AG04449 (cell line): ENCODE measurements at regions not wholly inside any gene's neighbourhood (a gene's known extent, or its start where the extent isn't known, plus 50 kb on each side); places are given as distances from the start of the nearest gene placed in this dataset.
"Not testable (repeated sequence)": the region's sequence is repeated elsewhere in the genome, so short reads cannot be mapped to it uniquely, and the experiment has no call there.

ENCODE experiments used
- CTCF ChIA-PET: fragments of 350-600 bp; formaldehyde crosslinking; extraction: SDS; loops from one replicate; lab custom pipeline; 2021; ENCODE audit warnings: antibody characterized with exemption; lab: Yijun Ruan, JAX
- POLR2A ChIA-PET: fragments of 400-600, 350-600 bp; formaldehyde crosslinking; extraction: SDS; loops from one replicate; lab custom pipeline; 2020; ENCODE audit warnings: antibody characterized with exemption, inconsistent platforms; lab: Yijun Ruan, JAX
- DNase-seq: peaks from one replicate; pipeline ENCODE4 v3.0.0-alpha.2; 2010; ENCODE audit warnings: low read depth, low spot score
- H3K4me3 ChIP-seq: 2 replicates; pipeline ENCODE4 v1.5.1; 2011; ENCODE audit warnings: low read depth, mild to moderate bottlenecking, control low read depth, low read length
- TF ChIP-seq, protein P1 (sequence below): IDR thresholded peaks from one replicate; pipeline ENCODE4 v1.5.1; 2011; ENCODE audit warnings: mild to moderate bottlenecking, moderate library complexity, low read length, control low read depth, inconsistent platforms; ENCODE audit not compliant: insufficient read depth; ENCODE audit errors: missing control alignments

DNA sequence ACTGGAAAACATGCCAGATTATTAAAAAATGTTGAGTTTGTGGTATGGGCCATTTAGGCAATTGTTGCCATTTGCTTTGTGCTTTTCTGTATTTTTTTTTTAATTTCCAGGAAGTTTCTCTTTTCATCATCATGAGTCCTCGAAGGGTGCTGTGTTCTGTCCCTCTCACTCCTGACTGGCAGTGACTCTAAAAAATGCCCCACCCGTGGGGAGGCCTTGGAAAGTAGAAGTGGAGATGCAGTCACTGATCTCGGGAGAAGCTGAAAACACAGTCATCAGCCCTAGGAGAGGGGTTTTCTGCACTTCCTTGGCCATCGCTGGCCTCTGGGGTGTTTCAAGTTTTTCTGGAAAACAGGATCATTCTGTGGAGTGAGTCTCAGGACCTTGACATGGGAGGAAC, 98.5 kb upstream of the GRK3 start:
- TF ChIP-seq, protein P1, sequence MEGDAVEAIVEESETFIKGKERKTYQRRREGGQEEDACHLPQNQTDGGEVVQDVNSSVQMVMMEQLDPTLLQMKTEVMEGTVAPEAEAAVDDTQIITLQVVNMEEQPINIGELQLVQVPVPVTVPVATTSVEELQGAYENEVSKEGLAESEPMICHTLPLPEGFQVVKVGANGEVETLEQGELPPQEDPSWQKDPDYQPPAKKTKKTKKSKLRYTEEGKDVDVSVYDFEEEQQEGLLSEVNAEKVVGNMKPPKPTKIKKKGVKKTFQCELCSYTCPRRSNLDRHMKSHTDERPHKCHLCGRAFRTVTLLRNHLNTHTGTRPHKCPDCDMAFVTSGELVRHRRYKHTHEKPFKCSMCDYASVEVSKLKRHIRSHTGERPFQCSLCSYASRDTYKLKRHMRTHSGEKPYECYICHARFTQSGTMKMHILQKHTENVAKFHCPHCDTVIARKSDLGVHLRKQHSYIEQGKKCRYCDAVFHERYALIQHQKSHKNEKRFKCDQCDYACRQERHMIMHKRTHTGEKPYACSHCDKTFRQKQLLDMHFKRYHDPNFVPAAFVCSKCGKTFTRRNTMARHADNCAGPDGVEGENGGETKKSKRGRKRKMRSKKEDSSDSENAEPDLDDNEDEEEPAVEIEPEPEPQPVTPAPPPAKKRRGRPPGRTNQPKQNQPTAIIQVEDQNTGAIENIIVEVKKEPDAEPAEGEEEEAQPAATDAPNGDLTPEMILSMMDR = no peak
- no peak for DNase-seq
- POLR2A ChIA-PET = no interaction called here
- H3K4me3 ChIP-seq = no peak overlapping the region
- CTCF ChIA-PET = interaction anchor here (2.3 kb wide), 1 partner anchor 307 kb away, joined by 8 read pairs; no protein-coding TSS in a partner anchor

DNA sequence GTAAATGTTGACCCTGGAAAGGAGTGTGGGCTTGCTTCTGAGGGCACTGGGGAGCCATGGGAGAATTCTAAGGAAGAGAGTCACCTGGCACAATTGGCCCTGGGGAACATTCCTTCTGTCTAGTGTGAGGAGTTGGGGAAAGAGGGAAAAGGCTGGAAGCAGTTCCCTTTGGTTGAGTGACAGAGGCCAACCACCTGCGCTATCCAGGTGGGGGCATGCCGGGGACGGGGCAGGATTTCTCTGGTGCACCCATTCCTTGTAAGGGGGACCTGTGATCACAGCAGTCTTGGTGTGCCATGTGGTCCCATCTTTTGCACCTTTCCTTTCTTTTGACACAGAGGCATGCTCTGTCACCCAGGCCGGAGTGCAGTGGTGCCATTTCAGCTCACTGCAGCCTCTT, 92.1 kb upstream of the GRK3 start:
- H3K4me3 ChIP-seq = no peak overlapping the region
- TF ChIP-seq, protein P1 = no peak
- POLR2A ChIA-PET = no interaction called here
- CTCF ChIA-PET = no interaction called here
- DNase-seq = no peak

DNA sequence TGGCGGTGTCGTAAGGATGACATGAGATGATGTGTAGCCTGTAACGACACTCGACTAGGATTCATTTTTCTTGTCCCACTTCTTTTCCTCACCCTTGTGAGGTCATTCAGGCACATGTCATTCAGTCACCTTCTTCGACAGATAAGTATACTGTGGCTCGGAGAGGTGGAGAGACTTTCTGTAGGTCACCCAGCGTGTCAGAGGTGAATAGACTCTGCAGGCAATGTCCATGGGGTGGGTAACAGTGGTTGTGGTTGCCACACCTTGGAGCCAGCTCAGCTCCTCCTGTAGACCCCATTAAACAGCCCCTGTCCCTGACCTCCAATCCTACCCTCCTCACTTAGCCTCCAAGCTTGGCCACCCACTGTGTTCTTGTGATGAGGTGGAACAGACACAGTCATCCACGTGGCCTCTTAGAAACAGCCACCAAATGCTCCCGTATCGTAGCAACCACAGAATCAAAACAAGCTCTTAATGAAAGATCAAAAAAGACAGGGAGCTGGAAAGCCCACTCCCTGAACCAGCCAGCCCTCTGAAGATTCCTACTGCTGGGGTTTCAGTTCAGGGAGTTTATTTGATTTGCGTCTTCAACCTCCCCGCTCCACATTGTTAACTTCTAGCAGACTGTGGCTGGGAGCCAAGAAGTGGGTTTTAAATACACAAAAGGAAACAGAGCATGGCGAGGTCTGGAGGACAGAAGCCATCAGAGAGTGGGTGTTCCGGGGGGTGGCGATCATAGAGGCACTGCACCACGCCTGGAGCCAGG, 89.0 kb upstream of the GRK3 start:
- H3K4me3 ChIP-seq = no peak overlapping the region
- TF ChIP-seq, protein P1 = no peak
- ChIA-PET CTCF (no interaction called here), POLR2A (no interaction called here)
- DNase-seq = no peak

DNA sequence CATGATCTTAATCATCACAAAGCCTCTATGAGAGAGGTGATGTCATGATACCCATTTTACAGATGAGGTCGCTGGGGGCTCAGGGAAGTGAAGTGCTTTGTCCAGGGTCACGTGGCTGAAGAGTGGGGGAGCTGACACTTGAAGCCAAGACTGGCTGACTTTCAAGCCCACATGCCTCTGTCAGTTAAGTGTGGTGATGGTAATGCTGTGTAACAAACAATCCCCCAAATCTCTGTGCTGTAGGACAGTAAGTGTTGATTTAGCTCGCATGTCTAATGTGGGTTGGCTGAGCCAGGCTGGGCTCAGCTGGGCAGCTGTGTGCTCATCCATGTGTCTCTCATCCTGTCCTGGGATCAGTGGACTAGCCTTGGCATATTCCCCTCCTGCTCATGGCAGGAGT, 87.1 kb upstream of the GRK3 start:
- H3K4me3 ChIP-seq = no peak overlapping the region
- no peak for DNase-seq
- TF ChIP-seq, protein P1 = no peak
- ChIA-PET CTCF (interaction anchor here (1.7 kb wide), 1 partner anchor 296 kb away, joined by 7 read pairs; no protein-coding TSS in a partner anchor), POLR2A (no interaction called here)

DNA sequence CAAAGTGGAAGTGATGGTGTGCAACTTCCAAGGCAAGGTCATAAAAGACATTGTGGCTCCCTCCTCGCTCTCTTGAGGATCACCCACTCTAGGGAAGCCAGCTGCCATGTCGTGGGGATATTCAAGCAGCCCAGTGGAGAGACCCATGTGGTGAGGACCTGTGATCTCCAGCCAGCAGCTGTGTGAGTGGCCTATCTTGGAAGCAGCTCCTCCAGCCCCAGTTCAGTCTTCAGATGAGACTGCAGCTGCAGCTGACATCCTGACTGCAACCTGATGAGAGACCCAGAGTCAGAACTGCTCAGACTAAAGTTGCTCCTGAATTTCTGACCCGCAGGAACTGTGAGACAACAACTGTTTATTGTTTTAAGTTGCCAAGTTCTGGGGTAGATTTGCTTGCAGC, 86.4 kb upstream of the GRK3 start:
- no peak overlapping the region for H3K4me3 ChIP-seq
- POLR2A ChIA-PET = no interaction called here
- TF ChIP-seq, protein P1 = no peak
- CTCF ChIA-PET = interaction anchor here (1.6 to 1.7 kb wide), 2 partner anchors 295 to 300 kb away, joined by 4 to 7 read pairs; no protein-coding TSS in a partner anchor
- no peak for DNase-seq

DNA sequence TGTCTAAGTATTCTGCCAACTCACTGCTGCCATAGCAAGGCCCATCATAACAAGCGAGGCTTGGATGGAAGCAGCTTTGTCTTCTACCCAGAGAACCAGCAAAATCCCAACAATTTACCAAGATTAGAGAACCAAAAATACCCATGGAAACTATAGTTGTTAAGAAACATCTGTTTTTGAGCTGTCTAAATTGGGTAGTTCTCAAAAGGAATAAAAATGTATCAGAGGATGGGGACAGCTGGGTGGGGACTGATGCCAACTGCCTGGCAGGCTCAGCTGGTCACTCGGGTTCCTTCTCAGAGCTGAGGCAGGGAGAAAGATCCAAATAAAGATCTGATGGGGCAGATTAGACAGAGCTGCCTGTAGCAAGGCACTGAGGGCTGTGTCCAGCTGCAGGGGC, 85.9 kb upstream of the GRK3 start:
- no peak overlapping the region for H3K4me3 ChIP-seq
- ChIA-PET CTCF (interaction anchor here (1.6 kb wide), 1 partner anchor 300 kb away, joined by 4 read pairs; no protein-coding TSS in a partner anchor), POLR2A (no interaction called here)
- TF ChIP-seq, protein P1 = no peak
- no peak for DNase-seq

DNA sequence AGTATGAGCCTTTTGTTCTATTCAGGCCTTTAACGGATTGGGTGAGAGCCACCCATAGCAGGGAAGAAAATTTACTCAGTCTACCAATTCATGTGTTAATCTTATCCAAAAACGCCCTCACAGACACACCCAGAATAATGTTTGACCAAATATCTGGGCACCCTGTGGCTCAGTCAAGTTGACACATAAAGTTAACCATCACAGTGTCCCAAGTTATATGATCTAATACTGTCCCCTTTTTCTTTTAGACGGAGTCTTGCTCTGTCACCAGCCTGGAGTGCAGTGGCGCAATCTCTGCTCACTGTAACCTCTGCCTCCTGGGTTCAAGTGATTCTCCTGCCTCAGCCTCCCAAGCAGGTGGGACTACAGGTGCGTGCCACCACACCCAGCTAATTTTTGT, 83.6 kb upstream of the GRK3 start:
- POLR2A ChIA-PET, DNase-seq, H3K4me3 ChIP-seq: not testable (repeated sequence)
- CTCF ChIA-PET = interaction anchor here (0.9 kb wide), 1 partner anchor 36 kb away, joined by 4 read pairs; no protein-coding TSS in a partner anchor
